Panc1 (cell line): ENCODE measurements at regions not wholly inside any gene's neighbourhood (a gene's known extent, or its start where the extent isn't known, plus 50 kb on each side); places are given as distances from the start of the nearest gene placed in this dataset.

ENCODE experiments used
- POLR2AphosphoS5 ChIP-seq: IDR thresholded peaks from 2 replicates; pipeline ENCODE4 v1.6.1; 2012; ENCODE audit warnings: mild to moderate bottlenecking, low read depth, low read length, moderate library complexity
- TCF7L2 ChIP-seq: IDR thresholded peaks from 2 replicates; pipeline ENCODE4 v1.6.1; 2011; ENCODE audit warnings: mild to moderate bottlenecking, low read depth, low read length, inconsistent platforms
- TF ChIP-seq, protein P1 (sequence below), 2 experiments: IDR thresholded peaks; 2 replicates each; pipeline ENCODE4 v1.6.1; 2011 to 2012; ENCODE audit warnings: low read depth in 2 of 2, control low read depth in 1 of 2, low read length in 1 of 2, mild to moderate bottlenecking in 1 of 2, moderate library complexity in 1 of 2; ENCODE audit not compliant: insufficient read depth in 1 of 2
- TF ChIP-seq, protein P2 (sequence below): fragments of 450-650 bp; IDR thresholded peaks from 2 replicates; pipeline ENCODE4 v1.5.1; 2017; ENCODE audit warnings: mild to moderate bottlenecking

DNA sequence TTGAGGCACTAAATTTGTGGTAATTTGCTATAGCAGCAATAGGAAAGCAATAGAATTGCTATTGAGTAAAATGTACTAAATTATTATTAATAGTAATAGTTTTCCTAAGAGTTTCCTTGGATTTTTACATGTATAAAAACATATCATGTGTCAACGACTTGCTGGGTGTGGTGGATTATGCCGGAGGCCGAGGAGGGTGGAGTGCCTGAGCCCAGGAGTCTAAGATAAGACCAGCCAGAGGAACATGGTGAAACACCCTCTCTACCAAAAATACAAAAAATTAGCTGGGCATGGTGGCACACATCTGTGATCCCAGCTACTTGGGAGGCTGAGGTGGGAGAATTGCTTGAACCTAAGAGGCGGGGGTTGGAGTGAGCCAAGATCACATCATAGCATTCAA is 749.9 kb downstream of the TBL1XR1 start:
- TF ChIP-seq POLR2AphosphoS5 (no peak), TCF7L2 (no peak)
- TF ChIP-seq, protein P1, sequence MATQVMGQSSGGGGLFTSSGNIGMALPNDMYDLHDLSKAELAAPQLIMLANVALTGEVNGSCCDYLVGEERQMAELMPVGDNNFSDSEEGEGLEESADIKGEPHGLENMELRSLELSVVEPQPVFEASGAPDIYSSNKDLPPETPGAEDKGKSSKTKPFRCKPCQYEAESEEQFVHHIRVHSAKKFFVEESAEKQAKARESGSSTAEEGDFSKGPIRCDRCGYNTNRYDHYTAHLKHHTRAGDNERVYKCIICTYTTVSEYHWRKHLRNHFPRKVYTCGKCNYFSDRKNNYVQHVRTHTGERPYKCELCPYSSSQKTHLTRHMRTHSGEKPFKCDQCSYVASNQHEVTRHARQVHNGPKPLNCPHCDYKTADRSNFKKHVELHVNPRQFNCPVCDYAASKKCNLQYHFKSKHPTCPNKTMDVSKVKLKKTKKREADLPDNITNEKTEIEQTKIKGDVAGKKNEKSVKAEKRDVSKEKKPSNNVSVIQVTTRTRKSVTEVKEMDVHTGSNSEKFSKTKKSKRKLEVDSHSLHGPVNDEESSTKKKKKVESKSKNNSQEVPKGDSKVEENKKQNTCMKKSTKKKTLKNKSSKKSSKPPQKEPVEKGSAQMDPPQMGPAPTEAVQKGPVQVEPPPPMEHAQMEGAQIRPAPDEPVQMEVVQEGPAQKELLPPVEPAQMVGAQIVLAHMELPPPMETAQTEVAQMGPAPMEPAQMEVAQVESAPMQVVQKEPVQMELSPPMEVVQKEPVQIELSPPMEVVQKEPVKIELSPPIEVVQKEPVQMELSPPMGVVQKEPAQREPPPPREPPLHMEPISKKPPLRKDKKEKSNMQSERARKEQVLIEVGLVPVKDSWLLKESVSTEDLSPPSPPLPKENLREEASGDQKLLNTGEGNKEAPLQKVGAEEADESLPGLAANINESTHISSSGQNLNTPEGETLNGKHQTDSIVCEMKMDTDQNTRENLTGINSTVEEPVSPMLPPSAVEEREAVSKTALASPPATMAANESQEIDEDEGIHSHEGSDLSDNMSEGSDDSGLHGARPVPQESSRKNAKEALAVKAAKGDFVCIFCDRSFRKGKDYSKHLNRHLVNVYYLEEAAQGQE (IDR thresholded peaks at IDR 0.05; ENCODE audit: insufficient read depth in 1 of 2, low read depth in 2 of 2, low read length in 1 of 2), result no peak
- TF ChIP-seq, protein P2, sequence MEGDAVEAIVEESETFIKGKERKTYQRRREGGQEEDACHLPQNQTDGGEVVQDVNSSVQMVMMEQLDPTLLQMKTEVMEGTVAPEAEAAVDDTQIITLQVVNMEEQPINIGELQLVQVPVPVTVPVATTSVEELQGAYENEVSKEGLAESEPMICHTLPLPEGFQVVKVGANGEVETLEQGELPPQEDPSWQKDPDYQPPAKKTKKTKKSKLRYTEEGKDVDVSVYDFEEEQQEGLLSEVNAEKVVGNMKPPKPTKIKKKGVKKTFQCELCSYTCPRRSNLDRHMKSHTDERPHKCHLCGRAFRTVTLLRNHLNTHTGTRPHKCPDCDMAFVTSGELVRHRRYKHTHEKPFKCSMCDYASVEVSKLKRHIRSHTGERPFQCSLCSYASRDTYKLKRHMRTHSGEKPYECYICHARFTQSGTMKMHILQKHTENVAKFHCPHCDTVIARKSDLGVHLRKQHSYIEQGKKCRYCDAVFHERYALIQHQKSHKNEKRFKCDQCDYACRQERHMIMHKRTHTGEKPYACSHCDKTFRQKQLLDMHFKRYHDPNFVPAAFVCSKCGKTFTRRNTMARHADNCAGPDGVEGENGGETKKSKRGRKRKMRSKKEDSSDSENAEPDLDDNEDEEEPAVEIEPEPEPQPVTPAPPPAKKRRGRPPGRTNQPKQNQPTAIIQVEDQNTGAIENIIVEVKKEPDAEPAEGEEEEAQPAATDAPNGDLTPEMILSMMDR, result no peak
